ENCODE measurements at regions not wholly inside any gene's neighbourhood (a gene's known extent, or its start where the extent isn't known, plus 50 kb on each side); places are given as distances from the start of the nearest gene placed in this dataset.

DNA sequence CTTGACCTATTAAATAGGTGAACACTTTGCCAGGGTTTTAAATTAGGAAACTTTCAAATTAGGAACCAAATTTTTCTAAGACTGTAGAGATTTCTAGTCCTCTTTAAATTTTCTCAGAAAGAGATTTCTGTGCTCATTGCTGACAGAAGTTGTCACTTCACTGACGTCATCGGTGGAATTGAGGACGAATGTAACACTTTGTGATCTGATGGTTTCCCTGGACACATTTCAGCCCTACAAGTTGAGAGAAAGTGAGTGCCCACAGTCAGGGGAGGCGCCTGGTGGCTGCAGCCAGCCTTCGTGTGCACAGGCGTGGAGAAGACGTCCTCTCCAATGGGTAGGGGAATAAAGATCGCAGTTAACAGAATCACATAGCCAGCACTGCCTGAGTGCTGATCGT lies 396.5 kb upstream of the TSHZ3 start:
- DNase-seq (ENCODE audit: low read depth in 3 of 3, low spot score in 2 of 3), result no peak

DNA sequence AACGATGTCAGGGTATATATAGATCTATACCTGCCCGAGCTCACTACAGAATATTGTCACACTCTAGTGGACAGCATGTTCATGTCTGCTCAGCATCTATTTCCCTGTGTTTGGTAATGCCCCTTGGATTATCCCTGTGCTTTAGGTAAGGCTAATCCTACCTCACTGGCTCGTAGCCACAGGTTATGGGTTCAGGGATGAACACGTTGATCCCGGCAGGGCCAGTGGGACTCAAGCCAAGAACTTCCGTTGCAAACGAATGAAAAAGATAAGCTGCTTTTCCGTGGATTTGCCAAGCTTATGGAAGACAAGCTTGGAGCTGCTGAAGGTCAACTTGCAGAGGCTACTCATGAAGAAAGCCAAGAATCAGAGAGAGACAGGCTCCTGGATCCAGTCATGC lies 400.0 kb upstream of the TSHZ3 start:
- no peak for DNase-seq (ENCODE audit: low read depth in 3 of 3, low spot score in 2 of 3)

DNA sequence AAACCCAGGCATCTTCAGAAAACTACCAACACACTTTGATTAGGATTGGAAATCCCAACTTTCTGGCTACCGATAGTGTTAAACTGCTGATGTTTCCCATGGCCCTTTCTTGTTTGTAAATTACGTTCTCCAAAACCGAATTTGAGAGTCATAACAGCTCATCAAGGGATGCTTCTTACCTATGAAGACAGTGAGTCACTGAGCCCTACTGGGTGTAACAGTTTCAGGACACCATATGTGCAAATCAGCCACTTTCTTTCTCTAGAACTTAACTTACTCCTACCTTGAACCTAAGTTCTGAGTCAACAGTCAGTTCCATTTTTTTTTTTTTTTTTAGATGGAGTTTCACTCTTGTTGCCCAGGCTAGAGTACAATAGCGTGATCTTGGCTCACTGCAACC lies 410.1 kb upstream of the TSHZ3 start:
- DNase-seq (ENCODE audit: low read depth in 3 of 3, low spot score in 2 of 3), result no peak

DNA sequence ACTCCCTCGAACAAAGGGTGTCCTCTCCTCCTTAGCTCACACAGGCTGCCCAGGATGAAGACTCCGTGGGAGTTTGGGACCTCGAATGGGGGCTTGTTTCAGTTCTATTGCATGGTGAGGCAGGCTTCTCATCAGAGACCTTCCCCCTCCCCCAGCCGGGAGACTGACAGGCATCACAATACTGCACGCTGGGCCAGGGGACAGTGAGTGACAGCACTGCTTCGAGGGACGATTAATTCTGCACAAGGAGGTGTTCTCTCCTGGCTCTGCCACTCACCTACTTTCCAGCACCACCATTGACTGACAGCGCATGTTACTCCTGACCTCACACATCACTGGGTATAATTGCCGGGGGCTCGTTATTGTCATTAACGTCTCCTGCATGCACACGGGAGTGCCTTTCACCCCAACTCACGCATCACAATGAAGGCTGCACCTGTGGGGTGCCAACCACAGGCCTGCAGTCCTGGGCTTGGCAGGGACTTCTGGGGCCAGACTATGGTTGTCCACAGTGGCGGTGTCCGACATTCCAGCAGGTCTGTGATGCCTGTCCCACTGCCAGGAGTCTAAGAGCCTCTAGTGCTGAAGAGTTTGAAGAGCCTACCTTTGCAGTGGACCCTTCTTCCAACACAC lies 412.2 kb upstream of the TSHZ3 start:
- no peak for DNase-seq (ENCODE audit: low read depth in 3 of 3, low spot score in 2 of 3)

DNA sequence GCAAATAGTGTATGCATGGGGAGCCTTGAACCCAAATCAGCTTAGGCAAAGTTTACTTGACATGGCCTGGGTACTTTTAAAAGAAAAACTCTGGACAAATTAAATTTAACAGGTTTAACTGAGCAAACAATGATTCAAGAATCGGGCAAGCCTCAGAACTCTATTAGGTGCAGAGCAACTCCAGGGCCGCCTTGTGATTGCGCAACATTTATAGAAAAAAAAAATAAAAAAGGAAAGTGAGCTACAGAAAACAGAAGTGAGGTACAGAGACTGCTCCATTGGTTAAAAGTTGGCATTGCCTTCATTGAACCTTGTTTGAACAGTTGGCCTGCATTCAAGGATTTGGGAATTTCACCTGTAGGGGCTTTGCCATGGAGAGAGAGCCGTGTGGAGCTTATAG lies 421.0 kb upstream of the TSHZ3 start:
- DNase-seq (ENCODE audit: low read depth in 3 of 3, low spot score in 2 of 3), result no peak

DNA sequence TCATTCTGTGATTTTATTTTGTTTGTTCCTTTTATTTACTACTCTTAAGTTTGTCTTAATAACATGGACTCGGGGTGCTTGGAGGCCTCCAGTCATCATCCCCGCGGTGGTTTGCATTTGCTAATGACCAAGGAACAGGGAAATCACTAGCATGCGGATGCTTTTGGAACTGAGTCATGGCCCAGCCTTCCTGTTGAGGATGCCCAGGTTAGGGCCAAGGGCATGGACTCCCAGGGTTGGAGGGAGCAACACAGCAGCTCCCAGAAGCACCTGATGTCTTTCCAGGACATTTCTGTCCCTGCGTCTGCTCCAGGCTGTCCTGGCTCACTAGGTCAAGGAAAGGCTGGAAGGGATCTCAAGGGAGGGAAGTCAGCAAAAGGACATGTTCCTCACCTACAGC lies 423.7 kb upstream of the TSHZ3 start:
- DNase-seq (ENCODE audit: low read depth in 3 of 3, low spot score in 2 of 3), result no peak

DNA sequence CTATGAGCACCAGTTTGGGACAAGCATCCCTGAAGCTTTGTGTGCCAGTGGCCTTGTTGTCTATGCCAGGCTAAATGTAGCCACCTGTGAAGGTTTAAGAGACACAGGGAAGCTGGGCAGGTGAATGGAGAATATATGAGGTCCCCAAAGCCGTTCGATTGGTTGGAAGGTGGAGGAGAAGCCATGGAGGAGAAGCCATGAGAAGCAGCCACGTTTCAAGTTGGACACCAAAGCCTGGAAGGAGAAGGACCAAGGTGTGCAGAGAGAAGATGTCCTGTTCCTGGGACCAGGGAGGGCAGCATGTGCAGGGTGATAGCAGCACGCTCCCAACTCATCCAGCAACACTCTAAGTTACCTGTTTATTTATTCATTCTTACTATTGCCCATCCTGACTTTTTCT lies 432.3 kb upstream of the TSHZ3 start:
- no peak for DNase-seq (ENCODE audit: low read depth in 3 of 3, low spot score in 2 of 3)

DNA sequence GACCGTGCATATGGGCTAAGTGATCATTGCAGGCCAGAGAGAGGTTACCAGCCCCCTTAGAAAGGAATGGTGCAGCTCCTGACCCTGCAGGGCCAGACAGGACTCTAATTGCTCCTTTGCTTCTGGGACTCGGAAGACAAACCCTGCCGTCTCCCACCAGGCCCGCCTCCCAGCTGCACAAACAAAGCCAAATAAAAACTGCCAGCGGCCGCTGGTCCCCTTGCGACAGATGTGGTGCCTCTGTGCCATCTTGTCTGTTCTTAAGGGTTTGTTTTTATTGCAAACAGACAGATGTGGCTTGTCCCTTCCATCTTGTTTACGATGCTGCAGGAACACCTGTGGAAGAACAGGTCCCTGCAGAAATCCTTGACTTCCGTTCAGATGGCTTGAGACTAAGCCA lies 434.4 kb upstream of the TSHZ3 start:
- DNase-seq (ENCODE audit: low read depth in 3 of 3, low spot score in 2 of 3), result no peak

DNA sequence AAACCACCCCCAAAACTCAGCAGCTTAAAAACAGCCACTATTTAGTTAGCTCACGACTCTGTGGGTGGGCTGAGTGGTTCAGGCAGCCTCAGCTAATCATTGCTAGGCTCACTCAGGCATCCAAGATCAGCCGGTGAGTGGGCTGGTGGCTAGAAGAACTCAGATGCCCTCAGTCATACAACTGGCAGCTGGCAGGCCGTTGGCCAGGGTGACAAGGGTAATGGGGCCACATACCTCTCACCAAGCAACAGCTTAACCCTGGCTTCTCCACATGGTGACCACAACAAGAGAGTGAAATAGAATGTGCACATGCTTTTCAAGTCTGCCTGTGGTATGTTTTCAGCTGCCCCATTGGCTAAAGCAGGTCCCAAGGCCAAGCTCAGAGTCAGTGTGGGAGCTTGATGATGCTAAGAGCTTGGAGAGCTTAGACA lies 435.4 kb upstream of the TSHZ3 start:
- no peak for DNase-seq (ENCODE audit: low read depth in 3 of 3, low spot score in 2 of 3)

DNA sequence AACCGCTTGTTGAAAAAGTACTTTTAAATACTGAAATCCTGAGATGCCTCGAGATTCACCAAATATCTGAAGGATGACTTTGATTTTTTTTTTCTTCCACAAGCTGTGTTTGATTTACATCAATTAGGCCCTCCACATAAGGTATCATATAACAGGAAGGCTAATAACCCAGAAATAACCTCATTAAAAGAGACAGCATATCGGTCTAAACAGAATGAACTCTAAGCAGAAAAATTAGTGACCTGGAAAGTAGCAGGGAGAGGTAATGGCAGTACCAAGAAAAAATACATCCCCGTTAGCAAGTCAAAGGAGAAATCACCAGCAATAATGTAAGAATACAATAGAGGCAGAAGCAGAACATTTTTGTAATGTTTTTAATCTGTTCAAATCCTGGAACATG lies 452.4 kb upstream of the TSHZ3 start:
- no peak for DNase-seq (ENCODE audit: low read depth in 3 of 3, low spot score in 2 of 3)

DNA sequence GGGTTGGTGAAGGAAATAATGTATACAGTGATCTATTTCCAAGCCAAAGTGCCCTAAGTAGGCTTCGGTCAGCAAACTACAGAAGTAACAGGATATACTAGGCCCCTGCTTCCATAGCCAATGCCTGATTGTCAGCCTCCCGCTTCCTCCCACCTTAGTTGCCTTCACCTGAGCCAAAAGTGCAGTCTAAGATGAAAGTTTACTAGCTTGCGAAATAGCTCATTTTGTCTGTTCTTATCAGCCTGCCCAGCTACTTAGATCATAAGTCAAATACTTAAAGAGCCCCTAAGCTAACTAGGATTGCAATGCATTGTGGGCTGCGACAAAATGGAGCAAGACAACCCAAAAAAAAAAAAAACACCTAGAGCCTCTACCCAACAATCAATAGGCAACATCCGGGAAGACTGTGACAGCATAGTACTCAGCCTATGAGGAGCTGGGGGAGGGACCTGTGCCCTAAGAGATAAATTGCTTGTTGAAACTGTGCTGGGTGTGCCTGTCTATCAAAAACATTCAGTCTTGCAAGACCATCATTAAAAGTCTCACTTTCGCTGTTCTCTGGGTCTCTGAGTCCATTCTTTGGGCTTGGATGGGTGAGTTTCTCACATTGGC lies 454.7 kb upstream of the TSHZ3 start:
- no peak for DNase-seq (ENCODE audit: low read depth in 3 of 3, low spot score in 2 of 3)

DNA sequence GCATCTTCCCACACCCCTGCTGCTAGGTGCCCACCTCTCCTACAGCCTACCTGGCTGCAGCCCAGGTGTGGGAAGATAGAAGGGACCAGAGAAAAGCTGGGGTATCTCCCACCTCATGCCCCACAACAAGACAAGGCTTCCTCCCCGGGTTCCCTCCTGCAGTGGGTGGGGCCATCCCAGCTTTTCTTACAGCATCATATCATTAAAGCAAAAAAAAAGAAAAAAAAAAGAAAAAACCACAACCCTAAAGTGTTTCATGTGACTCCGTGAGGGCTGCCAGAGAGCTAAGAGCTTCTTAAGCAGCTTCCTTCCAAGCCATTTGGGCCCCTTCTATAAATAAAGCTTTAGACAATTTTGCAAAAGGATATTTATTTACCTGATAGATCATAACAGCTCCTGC lies 455.4 kb upstream of the TSHZ3 start:
- no peak for DNase-seq (ENCODE audit: low read depth in 3 of 3, low spot score in 2 of 3)

DNA sequence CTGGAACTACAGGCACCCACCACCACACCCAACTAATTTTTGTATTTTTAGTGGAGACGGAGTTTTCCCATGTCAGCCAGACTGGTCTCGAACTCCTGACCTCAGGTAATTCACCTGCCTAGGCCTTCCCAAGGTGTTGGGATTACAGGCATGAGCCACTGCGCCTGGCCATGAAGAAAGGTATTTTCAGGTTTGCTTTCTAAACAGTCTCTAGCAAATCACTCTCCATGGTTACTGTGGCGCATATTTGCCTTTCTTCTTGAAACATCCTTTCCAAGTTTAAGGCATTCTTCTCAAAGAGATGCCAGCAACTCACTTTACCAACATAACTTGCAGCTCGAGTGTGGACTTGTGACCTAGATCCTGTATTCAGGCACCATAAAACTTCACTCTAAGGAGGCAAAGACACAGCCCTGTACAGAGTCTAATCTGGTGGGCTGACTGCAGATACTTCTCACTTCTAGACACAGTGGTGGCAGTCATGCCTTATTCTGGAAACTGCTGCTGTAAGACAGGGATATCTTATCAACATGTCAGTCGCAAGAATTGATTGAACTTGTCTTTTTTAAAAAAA lies 461.4 kb upstream of the TSHZ3 start:
- no peak for DNase-seq (ENCODE audit: low read depth in 3 of 3, low spot score in 2 of 3)

DNA sequence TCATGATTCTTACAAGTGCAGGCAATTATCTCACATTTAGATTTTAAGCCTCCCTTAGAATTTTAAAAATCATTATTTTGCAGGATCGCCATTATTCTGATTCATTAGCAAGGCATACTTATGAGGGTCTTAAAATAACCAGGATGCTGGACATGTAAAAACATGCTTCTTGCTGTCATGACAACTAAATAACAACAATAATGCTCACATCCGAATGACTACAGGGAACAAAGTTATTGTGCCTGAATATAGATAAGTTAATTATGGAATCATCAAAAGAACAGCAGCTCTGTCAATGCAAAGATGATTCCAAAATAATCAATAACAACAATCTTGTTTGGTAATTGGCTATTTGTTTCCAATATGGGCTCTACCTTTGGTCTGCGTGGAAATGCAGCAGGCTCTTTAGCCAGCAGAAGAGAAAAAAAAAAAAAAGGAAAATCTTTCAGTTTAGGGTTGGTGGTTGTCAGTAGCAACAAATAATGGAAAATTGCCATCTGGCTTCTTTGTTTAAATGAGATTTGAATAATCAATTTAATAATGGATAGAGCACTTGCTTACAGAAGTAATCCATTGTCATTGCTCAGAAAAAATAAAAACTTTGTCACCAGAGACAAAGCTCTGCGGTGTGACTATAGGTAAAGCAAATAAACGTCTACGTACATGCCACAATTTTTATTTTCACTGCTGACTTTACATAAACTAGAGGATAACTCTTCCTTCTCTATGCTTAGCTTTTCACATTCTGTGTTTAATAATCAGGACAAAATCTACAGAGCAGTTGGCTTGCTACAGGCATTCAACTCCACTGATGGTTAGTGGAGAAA lies 468.9 kb upstream of the TSHZ3 start:
- no peak for DNase-seq (ENCODE audit: low read depth in 3 of 3, low spot score in 2 of 3)

DNA sequence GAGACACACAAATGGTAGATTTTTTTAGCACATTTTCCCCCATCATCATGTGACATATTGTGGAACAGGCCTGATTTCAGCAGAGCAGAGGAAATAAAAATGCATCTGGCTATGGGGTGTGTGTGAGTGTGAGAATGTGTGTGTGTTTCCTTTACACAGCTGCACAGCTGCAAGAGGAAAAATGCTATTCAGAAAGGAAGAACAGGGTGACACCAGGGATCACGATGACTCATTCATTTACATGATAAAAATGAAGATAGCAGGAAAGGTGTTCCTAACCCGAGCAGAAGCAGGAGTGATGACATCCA lies 469.5 kb upstream of the TSHZ3 start:
- DNase-seq (ENCODE audit: low read depth in 3 of 3, low spot score in 2 of 3), result no peak

DNA sequence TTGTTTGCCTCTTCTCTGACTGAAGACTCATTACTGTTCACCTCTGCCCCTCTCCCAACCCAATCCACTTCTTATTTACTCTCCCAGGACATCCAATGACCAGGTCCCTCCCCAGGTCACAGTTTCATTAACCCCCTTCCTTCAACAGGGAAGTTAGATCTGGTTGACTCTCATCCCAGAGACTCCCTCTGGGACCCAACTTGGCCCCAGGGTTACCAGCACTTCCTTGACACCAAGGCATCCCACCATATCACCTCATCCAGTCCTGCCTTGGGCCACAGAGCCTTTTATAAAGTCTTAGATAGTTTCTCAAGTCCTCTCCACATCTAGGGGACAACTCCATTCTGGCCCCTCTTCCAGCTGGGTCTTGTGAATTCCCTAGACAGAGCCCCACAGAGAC lies 470.6 kb upstream of the TSHZ3 start:
- no peak for DNase-seq (ENCODE audit: low read depth in 3 of 3, low spot score in 2 of 3)

DNA sequence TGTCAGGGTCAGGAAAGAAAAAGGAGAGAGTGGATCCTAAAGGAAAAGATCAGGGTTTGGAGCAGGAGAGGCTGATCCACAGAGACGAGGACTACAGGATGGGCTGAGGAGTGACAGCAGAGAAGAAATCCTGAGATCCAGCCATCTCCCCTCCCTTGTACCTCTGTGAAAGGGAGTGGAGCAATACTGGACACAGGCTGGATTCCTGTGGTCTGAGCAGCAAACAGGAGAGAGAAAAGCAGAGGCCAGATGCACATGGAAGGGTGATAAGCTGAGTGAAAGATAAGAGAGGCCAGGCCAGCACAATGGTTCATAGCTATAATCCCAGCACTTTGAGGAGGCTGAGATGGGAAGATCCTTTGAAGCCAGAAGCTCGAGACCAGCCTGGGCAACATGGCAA lies 472.1 kb upstream of the TSHZ3 start:
- no peak for DNase-seq (ENCODE audit: low read depth in 3 of 3, low spot score in 2 of 3)

DNA sequence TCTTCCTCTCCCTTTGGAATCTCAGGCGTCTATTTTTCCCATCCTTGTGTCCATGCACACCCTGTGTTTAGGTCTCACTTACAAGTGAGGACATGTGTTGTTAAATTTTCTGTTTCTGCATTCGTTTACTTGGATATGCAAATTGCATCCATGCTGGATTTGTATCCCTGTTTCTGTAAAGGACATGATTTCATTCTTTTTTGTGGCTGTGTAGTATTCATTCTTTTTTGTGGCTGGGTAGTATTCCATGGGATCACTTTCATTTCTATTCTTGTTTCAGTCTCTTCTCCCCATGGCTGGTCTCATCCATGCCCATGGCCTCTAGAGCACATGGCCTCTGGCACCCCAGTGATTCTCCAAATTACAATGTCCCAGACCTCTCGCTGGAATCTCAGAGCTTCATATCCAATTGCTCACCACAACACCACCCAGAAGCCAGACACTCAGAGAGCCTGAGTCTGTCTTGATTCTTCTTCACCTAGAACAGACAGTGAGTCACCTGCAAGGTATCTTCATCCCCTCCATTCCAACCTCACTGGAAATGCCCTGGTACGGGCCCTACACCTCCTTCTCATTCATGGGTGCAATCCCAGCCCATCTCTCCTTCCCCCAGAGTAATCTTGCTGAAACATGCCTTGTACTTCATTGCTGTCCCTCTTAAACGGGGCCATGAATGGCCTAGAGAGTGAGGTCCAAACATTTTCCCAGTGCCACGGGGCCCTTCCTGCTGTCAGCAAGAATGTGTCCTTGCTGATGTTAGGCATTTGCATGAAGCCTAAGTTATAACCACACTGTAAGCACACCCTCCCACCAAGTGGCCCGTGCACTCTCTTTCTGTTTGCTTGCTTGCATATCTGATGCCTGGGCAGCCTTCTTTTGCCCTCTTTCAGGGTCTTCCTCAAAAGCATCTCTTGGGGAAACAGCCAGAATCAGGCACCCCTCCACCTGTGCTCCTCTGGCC lies 476.2 kb upstream of the TSHZ3 start:
- DNase-seq (ENCODE audit: low read depth in 3 of 3, low spot score in 2 of 3), result no peak

DNA sequence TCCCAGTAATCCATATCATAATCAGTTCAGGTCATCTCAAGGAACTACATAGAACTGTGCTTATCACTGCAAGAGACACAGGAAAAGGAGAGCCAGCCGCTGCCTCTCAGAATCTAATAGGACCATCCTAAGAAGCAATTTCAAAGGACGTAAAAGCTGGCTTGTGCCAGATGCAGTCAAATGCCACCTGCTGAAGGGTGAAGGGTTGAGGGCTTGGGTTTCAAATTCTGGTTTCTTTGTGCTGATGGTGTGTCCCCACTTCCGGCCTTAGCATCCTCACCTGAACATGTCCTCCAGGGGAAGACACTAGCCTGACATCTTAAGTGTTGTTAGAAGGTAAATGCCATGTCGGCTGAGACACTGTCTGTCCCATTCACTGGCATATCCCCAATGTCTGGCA lies 477.1 kb upstream of the TSHZ3 start:
- no peak for DNase-seq (ENCODE audit: low read depth in 3 of 3, low spot score in 2 of 3)

DNA sequence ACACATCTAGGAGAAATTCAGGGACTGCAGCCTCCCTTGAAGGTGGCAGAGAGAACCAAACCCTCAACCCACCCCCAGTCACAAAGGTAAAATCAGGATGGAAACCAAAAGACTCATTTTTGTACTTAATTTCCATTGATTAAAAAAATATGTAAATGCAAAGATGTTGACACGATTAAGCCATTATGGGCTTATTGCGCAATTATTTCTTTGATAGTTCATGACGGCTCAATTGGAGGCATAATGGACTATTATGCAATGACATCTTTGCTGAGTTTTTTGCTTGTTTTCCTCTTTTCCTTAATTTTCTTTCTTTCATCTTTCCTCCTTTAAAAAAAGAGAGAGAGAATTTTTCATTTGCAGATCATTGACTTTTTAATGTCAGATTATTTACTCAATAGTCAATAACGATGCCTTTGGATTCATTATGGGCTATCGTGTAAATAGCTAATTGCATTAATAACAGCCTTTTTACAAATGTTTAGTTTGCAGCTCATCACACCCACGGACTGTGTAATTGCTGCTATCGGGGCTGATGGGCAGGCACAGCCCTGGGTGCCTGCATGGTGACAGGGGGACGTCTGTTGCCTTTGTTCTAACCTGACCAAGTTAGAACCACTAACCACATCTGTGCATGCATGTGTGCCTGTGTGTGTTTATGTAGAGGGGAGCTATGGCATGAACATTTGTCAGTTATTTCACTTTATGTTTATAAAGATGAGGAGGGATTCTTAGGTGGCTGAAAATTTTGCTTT lies 482.4 kb upstream of the TSHZ3 start:
- DNase-seq (ENCODE audit: low read depth in 3 of 3, low spot score in 2 of 3), result no peak
